ENCODE measurements at regions not wholly inside any gene's neighbourhood (a gene's known extent, or its start where the extent isn't known, plus 50 kb on each side); places are given as distances from the start of the nearest gene placed in this dataset.

DNA sequence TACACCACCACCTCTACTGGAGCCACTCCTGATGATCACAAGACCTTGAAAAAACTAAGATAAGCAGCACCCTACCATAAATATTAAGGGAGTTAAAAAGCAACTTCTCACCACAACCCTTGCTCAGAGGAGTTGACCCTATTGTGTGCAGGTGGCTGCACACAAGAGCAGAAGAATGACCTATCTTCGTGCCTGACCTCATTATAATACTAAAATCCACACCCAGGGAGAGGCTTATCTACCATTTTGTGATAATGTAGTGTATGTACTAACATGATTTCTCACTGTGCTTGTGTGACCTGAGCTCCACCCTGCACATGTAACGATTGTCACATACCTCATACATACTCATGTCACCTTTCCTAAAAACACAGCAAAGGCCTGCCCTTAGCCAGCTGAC lies 205.0 kb upstream of the MBL2 start:
- no peak for DNase-seq
- Histone ChIP-seq H3K4me1 (no peaks in the 10 kb centered on the region), H3K27ac (no peak overlapping the region), H3K36me3 (no peaks in the 10 kb centered on the region), H3K4me3 (no peak overlapping the region), H3K27me3 (replicated peaks in 1 of 7) (no peaks in the 10 kb centered on the region), H3K9me3 (peaks cover 0 to 12% (median 3%) of the 10 kb centered on the region in 8 donors)
- WGBS, 5 donors = 61 to 91% (median 83%) methylated on average over 2 of the region's 2 CpGs
- TF ChIP-seq, protein P1, sequence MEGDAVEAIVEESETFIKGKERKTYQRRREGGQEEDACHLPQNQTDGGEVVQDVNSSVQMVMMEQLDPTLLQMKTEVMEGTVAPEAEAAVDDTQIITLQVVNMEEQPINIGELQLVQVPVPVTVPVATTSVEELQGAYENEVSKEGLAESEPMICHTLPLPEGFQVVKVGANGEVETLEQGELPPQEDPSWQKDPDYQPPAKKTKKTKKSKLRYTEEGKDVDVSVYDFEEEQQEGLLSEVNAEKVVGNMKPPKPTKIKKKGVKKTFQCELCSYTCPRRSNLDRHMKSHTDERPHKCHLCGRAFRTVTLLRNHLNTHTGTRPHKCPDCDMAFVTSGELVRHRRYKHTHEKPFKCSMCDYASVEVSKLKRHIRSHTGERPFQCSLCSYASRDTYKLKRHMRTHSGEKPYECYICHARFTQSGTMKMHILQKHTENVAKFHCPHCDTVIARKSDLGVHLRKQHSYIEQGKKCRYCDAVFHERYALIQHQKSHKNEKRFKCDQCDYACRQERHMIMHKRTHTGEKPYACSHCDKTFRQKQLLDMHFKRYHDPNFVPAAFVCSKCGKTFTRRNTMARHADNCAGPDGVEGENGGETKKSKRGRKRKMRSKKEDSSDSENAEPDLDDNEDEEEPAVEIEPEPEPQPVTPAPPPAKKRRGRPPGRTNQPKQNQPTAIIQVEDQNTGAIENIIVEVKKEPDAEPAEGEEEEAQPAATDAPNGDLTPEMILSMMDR (IDR thresholded peaks at IDR 0.05 in 8 of 11, conservative IDR thresholded peaks at IDR 0.05 in 3 of 11) = no peak
- TF ChIP-seq POLR2A (IDR thresholded peaks at IDR 0.05) (no peak), POLR2AphosphoS5 (IDR thresholded peaks at IDR 0.05) (no peak)
- intact Hi-C loops (cut with DNase I; ENCODE audit: low total_unique reads) = no loop called here

DNA sequence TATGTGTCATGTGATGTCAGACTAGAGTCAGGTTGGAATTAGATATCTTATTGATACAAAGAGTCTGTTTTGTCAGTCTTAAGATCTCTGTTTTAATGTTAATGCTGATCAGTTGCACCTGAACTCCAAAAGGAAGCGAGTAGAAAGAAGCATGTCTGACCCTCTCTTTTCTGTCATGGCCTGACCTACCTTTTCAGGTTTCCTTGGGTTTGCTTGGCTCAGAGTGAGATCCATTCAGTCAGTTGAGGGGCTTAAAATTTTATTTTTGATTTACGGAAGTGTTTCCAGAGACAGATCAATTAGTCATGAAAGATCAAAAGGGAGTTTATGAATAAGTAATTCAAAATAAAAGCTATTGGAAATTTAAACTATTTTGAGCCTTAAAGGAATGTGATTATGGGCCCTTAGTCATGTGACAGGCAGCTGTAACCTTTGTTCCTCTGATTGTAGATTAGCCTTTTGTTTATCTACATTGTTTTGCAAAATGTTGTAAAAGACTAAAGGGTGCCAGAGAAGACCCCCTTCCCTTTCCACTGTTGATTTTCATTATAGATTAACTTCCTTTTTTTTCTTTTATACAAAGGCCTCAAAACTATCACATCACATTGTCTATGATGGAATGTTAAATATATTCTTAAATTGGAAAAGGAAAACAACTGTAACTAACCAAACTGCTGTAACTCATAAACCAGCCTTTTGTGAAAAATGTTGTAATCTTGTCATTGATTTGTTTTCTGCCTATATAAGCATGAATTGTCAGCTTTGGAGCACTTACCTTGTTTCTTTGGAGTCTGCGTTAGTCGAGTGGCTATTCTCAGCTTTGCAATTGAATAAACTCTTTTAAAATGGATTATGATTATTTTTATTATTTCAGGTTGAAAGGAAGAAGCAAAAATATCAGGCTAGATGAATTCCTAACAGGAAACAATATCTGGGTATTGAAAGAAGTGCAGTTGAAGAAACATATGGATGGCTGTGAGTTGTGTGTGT lies 195.5 kb upstream of the MBL2 start:
- no peaks in the 10 kb centered on the region for H3K36me3 ChIP-seq
- H3K4me1 ChIP-seq = no peaks in the 10 kb centered on the region
- no peak overlapping the region for H3K27ac ChIP-seq
- H3K9me3 ChIP-seq = peaks cover 0 to 7% (median 0%) of the 10 kb centered on the region in 8 donors
- H3K4me3 ChIP-seq = no peak overlapping the region
- intact Hi-C loops (cut with DNase I; ENCODE audit: low total_unique reads) = no loop called here
- 78 to 94% (median 83%) methylated on average over 4 of the region's 4 CpGs for WGBS, 5 donors
- H3K27me3 ChIP-seq (replicated peaks in 1 of 7) = no peaks in the 10 kb centered on the region
- TF ChIP-seq, protein P1 (IDR thresholded peaks at IDR 0.05 in 8 of 11, conservative IDR thresholded peaks at IDR 0.05 in 3 of 11) = no peak
- no peak for TF ChIP-seq POLR2A (IDR thresholded peaks at IDR 0.05)
- no peak for TF ChIP-seq POLR2AphosphoS5 (IDR thresholded peaks at IDR 0.05)
- DNase-seq = no peak

DNA sequence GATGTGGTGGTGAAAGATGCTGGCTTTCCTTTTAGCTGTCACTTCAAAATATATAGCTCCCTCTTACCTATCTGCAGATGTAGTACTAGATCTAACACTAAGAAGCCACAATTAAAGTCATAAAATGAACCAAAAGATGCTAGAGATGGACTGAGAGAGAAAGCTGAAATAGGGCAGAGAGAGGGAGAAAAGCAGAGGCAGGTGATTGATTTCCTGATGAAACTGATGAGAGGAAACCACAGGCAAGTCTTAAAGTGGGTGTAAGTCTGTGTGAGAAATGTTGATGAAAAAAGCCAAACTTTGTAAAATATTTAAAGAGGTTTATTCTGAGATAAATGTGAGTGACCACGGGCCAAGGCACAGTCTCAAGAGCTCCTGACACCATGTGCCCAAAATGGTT lies 194.3 kb upstream of the MBL2 start:
- Histone ChIP-seq H3K4me3 (no peak overlapping the region), H3K4me1 (no peaks in the 10 kb centered on the region), H3K27ac (no peak overlapping the region), H3K36me3 (no peaks in the 10 kb centered on the region), H3K27me3 (replicated peaks in 1 of 7) (no peaks in the 10 kb centered on the region), H3K9me3 (no peaks in the 10 kb centered on the region)
- no peak for DNase-seq
- no peak for TF ChIP-seq POLR2AphosphoS5 (IDR thresholded peaks at IDR 0.05)
- TF ChIP-seq POLR2A (IDR thresholded peaks at IDR 0.05) = no peak
- TF ChIP-seq, protein P1 (IDR thresholded peaks at IDR 0.05 in 8 of 11, conservative IDR thresholded peaks at IDR 0.05 in 3 of 11) = no peak
- 73 to 86% (median 81%) methylated on average over 1 of the region's 1 CpG for WGBS, 5 donors
- intact Hi-C loops (cut with DNase I; ENCODE audit: low total_unique reads) = no loop called here

DNA sequence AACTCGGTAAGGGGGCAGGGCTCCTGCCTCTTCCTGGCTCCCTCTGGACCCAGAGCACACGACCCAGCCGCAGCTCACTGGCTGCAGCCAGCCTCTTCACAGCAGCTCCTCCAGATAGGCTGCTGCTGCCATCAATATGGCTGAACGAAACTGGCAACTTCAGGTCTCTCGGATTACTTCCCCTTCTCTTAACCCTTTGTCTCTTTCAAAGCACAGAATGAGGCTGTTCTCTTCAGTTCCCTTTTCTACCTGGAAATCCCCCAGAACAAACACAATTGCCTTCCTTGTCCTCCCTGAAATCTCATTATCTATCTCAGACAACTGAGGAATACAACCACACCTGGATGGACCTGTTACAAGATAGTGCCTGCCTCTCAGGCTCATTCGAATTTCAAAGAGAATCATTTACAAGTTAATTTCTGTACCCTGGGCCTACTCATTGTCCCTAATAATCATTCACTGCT lies 193.4 kb upstream of the MBL2 start:
- no peaks in the 10 kb centered on the region for H3K9me3 ChIP-seq
- TF ChIP-seq POLR2A (IDR thresholded peaks at IDR 0.05) (no peak), POLR2AphosphoS5 (IDR thresholded peaks at IDR 0.05) (no peak)
- TF ChIP-seq, protein P1 (IDR thresholded peaks at IDR 0.05 in 8 of 11, conservative IDR thresholded peaks at IDR 0.05 in 3 of 11) = no peak
- H3K36me3 ChIP-seq = no peaks in the 10 kb centered on the region
- WGBS, 5 donors = 35 to 57% (median 48%) methylated on average over 5 to 6 of the region's 6 CpGs
- no peaks in the 10 kb centered on the region for H3K4me1 ChIP-seq
- no peaks in the 10 kb centered on the region for H3K27me3 ChIP-seq (replicated peaks in 1 of 7)
- intact Hi-C loops (cut with DNase I; ENCODE audit: low total_unique reads) = no loop called here
- H3K4me3 ChIP-seq = no peak overlapping the region
- DNase-seq = no peak
- no peak overlapping the region for H3K27ac ChIP-seq
